ENCODE measurements at regions not wholly inside any gene's neighbourhood (a gene's known extent, or its start where the extent isn't known, plus 50 kb on each side); places are given as distances from the start of the nearest gene placed in this dataset.
"Not testable (repeated sequence)": the region's sequence is repeated elsewhere in the genome, so short reads cannot be mapped to it uniquely, and the experiment has no call there.

DNA sequence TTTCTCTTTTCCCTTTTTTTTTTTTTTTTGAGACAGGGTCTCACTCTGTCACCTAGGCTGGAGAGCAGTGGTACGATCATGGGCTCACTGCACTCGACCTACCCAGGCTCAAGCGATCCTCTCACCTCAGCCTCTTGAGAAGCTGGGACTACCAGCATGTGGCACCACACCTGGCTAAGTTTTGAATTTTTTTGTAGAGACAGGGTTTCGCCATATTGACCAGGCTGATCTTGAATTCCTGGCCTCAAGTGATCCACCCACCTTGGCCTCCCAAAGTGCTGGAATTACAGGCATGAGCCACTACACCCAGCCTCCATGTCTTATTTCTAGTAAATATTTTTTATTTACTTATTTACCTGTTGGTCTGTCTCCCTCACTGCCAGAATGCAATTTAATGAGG, 165.8 kb upstream of the KCTD7 start:
- not testable (repeated sequence) for TF ChIP-seq EZH2 (IDR thresholded peaks at IDR 0.05; ENCODE audit: borderline replicate concordance, insufficient read depth, low read depth, low read length, poor library complexity, severe bottlenecking)
- TF ChIP-seq, protein P1, sequence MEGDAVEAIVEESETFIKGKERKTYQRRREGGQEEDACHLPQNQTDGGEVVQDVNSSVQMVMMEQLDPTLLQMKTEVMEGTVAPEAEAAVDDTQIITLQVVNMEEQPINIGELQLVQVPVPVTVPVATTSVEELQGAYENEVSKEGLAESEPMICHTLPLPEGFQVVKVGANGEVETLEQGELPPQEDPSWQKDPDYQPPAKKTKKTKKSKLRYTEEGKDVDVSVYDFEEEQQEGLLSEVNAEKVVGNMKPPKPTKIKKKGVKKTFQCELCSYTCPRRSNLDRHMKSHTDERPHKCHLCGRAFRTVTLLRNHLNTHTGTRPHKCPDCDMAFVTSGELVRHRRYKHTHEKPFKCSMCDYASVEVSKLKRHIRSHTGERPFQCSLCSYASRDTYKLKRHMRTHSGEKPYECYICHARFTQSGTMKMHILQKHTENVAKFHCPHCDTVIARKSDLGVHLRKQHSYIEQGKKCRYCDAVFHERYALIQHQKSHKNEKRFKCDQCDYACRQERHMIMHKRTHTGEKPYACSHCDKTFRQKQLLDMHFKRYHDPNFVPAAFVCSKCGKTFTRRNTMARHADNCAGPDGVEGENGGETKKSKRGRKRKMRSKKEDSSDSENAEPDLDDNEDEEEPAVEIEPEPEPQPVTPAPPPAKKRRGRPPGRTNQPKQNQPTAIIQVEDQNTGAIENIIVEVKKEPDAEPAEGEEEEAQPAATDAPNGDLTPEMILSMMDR (IDR thresholded peaks at IDR 0.05): not testable (repeated sequence)

Measured in B cell (primary cell).